HepG2 (cell line): ENCODE measurements at regions not wholly inside any gene's neighbourhood (a gene's known extent, or its start where the extent isn't known, plus 50 kb on each side); places are given as distances from the start of the nearest gene placed in this dataset.

Source experiments
- ATAC-seq: fragments of 200-7000 bp; cut with Tn5 transposase; 3 replicates; pipeline ENCODE4 v1.9.1; 2020; ENCODE audit warnings: mild to moderate bottlenecking, moderate library complexity
- BruUV-seq: library from RNA; stranded (reverse); fragments of 400-500 nt; replicated peaks from 2 replicates; lab custom pipeline; 2021; lab: Mats Ljungman, UMichigan
- CTCF ChIA-PET: fragments of 300-600 bp; formaldehyde crosslinking; extraction: SDS; loops from one replicate; lab custom pipeline; 2021; ENCODE audit warnings: low total read pairs, inconsistent platforms, low intra/inter-chr PET ratio; lab: Yijun Ruan, JAX
- POLR2A ChIA-PET: fragments of 350-600 bp; sonication (Branson Sonifier 250); formaldehyde crosslinking; loops from one replicate; lab custom pipeline; 2020; ENCODE audit warnings: antibody characterized with exemption, inconsistent platforms; lab: Yijun Ruan, JAX
- DNase-seq: peaks from one replicate; pipeline ENCODE4 v3.0.0-alpha.2; 2015; ENCODE audit warnings: low spot score
- FAIRE-seq: peaks from 3 replicates; lab custom pipeline; 2011; peaks lifted over from hg19 to GRCh38; lab: Jason Lieb, UNC
- H2AFZ ChIP-seq: one replicate; pipeline ENCODE4 v1.6.1; 2011; ENCODE audit warnings: low read length, inconsistent platforms
- H3K27ac ChIP-seq: fragments of 300-600 bp; 3 replicates; pipeline ENCODE4 v1.8.0; 2011; ENCODE audit warnings: mixed run types, mild to moderate bottlenecking, mixed read lengths, low read length, inconsistent platforms; ENCODE audit not compliant: insufficient read depth; ENCODE audit errors: extremely low read length
- H3K27me3 ChIP-seq, 2 experiments: fragments of 200-600 bp in 1 of 2; 2 replicates in 1 of 2; 3 replicates in 1 of 2; pipeline versions ENCODE4 v1.6.0 to v1.8.0; 2011; ENCODE audit warnings: low read length in 2 of 2, mild to moderate bottlenecking in 2 of 2, moderate library complexity in 2 of 2, inconsistent platforms in 1 of 2; ENCODE audit not compliant: insufficient read depth in 2 of 2, control insufficient read depth in 1 of 2
- H3K36me3 ChIP-seq, 2 experiments: fragments of 200-600 bp in 1 of 2; replicated peaks in 1 of 2; 2 replicates in 1 of 2; 3 replicates in 1 of 2; pipeline versions ENCODE4 v1.5.1 to v1.8.0; 2011; ENCODE audit warnings: low read length in 2 of 2, inconsistent platforms in 1 of 2; ENCODE audit not compliant: insufficient read depth in 2 of 2, control insufficient read depth in 1 of 2
- H3K4me1 ChIP-seq: 2 replicates; pipeline ENCODE4 v1.5.1; 2012; ENCODE audit warnings: low read length, inconsistent platforms; ENCODE audit not compliant: insufficient read depth
- H3K4me2 ChIP-seq: 2 replicates; pipeline ENCODE4 v1.6.0; 2011; ENCODE audit warnings: low read depth, low read length, inconsistent platforms
- H3K4me3 ChIP-seq, 3 experiments: fragments of 200-600 bp in 1 of 3; sonication (generic), shearing (Covaris generic) in 1 of 3; replicated peaks in 1 of 3; 2 replicates each; pipeline ENCODE4 v1.5.1; 2011 to 2016; ENCODE audit warnings: low read length in 3 of 3, inconsistent platforms in 2 of 3, low read depth in 2 of 3, mild to moderate bottlenecking in 2 of 3, control low read depth in 1 of 3, mixed read lengths in 1 of 3; ENCODE audit not compliant: insufficient read depth in 1 of 3
- H3K79me2 ChIP-seq: one replicate; pipeline ENCODE4 v1.6.1; 2011; ENCODE audit warnings: low read length, inconsistent platforms; ENCODE audit not compliant: insufficient read depth
- H3K9ac ChIP-seq: 2 replicates; pipeline ENCODE4 v1.6.0; 2011; ENCODE audit warnings: mild to moderate bottlenecking, low read depth, low read length, inconsistent platforms; ENCODE audit not compliant: insufficient read depth
- H3K9me3 ChIP-seq: 2 replicates; pipeline ENCODE4 v1.5.1; 2012; ENCODE audit warnings: mild to moderate bottlenecking, low read length
- H4K20me1 ChIP-seq: 2 replicates; pipeline ENCODE4 v1.6.0; 2011; ENCODE audit warnings: inconsistent platforms, mild to moderate bottlenecking, low read length, moderate library complexity; ENCODE audit not compliant: insufficient read depth
- FUBP1 ChIP-seq: sonication (generic); formaldehyde crosslinking; IDR thresholded peaks from 2 replicates; pipeline ENCODE4 v1.5.1; 2020; ENCODE audit warnings: missing genetic modification reagents, mild to moderate bottlenecking, borderline replicate concordance
- MAFF ChIP-seq: IDR thresholded peaks from 2 replicates; pipeline ENCODE4 v1.6.1; 2011; ENCODE audit warnings: low read depth, low read length, improper control_type of control experiment
- MAFK ChIP-seq, 2 experiments: IDR thresholded peaks in 1 of 2; conservative IDR thresholded peaks in 1 of 2; 2 replicates each; pipeline ENCODE4 v1.6.1; 2011; ENCODE audit warnings: improper control_type of control experiment in 2 of 2, low read length in 2 of 2
- NFE2L2 ChIP-seq: fragments of 150-350 bp; IDR thresholded peaks from 2 replicates; pipeline ENCODE4 v1.6.1; 2014; ENCODE audit warnings: low read length
- PREB ChIP-seq: sonication (generic); formaldehyde crosslinking; IDR thresholded peaks from 2 replicates; pipeline ENCODE4 v1.4.0; 2020; ENCODE audit warnings: missing genetic modification reagents
- SPEN ChIP-seq: sonication (generic); formaldehyde crosslinking; IDR thresholded peaks from 2 replicates; pipeline ENCODE4 v1.5.1; 2020; ENCODE audit warnings: low read depth, mild to moderate bottlenecking, missing genetic modification reagents
- ZFYVE20 ChIP-seq: sonication (generic); formaldehyde crosslinking; IDR thresholded peaks from 2 replicates; pipeline ENCODE4 v1.8.0; 2023; ENCODE audit warnings: low read depth, mild to moderate bottlenecking, moderate library complexity, missing genetic modification reagents, borderline replicate concordance
- WGBS: methylation state at CpG from one replicate; pipeline ENCODE4 v1.1.6; 2017; ENCODE audit warnings: low lambda C conversion rate; 5-methylcytosine and 5-hydroxymethylcytosine counted together
- in situ Hi-C: cut with HindIII; loops from 2 replicates; pipeline ENCODE4 v1.10.0; 2017; ENCODE audit warnings: low pct_unique_long_range_greater_than_20kb; ENCODE audit not compliant: extremely low pct_ligation_motif_present
- intact Hi-C: fragments of 100-400 bp; cut with micrococcal nuclease; formaldehyde crosslinking; loops from one replicate; pipeline ENCODE4 v1.10.0; 2022; ENCODE audit not compliant: unreplicated experiment
- TF ChIP-seq, protein P1 (sequence below): sonication (generic); formaldehyde crosslinking; IDR thresholded peaks from 2 replicates; pipeline ENCODE4 v1.8.1; 2023; ENCODE audit warnings: mild to moderate bottlenecking, missing genetic modification reagents

DNA sequence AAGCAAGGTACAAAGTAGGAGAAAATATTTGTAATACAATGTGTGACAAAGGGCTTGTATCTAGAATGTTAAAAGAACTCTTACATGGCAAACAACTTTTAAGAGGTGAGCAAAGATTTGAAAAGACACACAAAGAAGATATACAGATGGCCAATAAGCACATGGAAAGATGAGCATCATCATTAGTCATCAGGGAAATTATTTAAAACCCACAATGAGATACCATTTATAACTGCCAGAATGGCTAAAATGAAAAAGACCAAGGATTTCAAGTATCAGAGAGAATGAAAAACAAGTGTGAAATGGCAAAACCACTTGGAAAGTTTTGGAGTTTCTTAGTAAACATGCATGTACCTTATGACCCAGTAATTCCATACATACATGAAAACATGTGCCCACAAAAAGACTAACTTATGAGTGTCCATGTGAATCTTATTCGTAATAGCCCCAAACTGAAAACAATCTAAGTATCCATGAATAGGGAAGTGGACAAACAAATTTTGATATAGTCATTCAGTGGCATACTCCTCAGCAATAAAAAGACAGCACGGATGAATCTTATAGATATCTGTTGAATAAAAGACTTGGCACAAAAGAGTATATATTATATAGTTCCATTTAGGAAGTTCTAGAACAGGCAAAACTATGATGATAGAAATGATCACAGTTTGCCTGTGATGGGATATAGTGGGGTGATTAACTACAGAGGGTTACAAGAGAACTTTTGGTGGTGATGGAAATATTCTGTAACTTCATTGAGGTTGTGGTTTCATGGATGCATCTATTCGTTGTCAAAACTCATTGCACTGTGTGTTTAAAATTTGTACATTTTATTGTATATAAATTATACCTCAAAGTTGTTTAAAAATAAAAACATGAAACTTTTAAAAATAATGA lies 82.0 kb downstream of the DISP1 start (continued):
- TF ChIP-seq, protein P1, sequence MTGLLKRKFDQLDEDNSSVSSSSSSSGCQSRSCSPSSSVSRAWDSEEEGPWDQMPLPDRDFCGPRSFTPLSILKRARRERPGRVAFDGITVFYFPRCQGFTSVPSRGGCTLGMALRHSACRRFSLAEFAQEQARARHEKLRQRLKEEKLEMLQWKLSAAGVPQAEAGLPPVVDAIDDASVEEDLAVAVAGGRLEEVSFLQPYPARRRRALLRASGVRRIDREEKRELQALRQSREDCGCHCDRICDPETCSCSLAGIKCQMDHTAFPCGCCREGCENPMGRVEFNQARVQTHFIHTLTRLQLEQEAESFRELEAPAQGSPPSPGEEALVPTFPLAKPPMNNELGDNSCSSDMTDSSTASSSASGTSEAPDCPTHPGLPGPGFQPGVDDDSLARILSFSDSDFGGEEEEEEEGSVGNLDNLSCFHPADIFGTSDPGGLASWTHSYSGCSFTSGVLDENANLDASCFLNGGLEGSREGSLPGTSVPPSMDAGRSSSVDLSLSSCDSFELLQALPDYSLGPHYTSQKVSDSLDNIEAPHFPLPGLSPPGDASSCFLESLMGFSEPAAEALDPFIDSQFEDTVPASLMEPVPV (CRISPR knock-in tag) = no peak
- TF ChIP-seq, all 625 proteins: peak for 0

GRCh38 chr1:222897527-222898190 lies 82.8 kb downstream of the DISP1 start:
- Histone ChIP-seq H3K4me2 (peak overlapping the region; percentile 27; the same call in 1 of the 2 replicates), H3K79me2 (no peaks in the 10 kb centered on the region), H4K20me1 (no peaks in the 10 kb centered on the region), H3K27ac (no peak overlapping the region), H3K27me3 (no peaks in the 10 kb centered on the region; a peak in 1 of 5 replicates), H3K4me1 (peaks cover 32% of the 10 kb centered on the region), H3K36me3 (no peaks in the 10 kb centered on the region), H2AFZ (no peak overlapping the region), H3K9me3 (no peaks in the 10 kb centered on the region), H3K4me3 (no peak overlapping the region), H3K9ac (no peak overlapping the region)
- 52% methylated on average over 4 of the region's 4 CpGs for WGBS
- no TSS peak for BruUV-seq
- ChIA-PET POLR2A (no interaction called here), CTCF (no interaction called here)
- in situ Hi-C loops (no loop called here), intact Hi-C loops (no loop called here)
- no peak for TF ChIP-seq SPEN (CRISPR knock-in tag)
- TF ChIP-seq FUBP1 (CRISPR knock-in tag) = no peak
- TF ChIP-seq MAFK (conservative IDR thresholded peaks at IDR 0.05 in 1 of 2, IDR thresholded peaks at IDR 0.05 in 1 of 2; ENCODE audit: low read length in 2 of 2) = peak in 1 of 2 experiments; percentile 67; a peak in 3 of 4 replicates
- no peak for TF ChIP-seq NFE2L2
- TF ChIP-seq PREB = no peak
- TF ChIP-seq ZFYVE20 (CRISPR knock-in tag) = no peak
- TF ChIP-seq MAFF = peak; percentile 53; the same call in 1 of the 2 replicates
- DNase-seq (no peak), FAIRE-seq (no peak), ATAC-seq (no peak)
